SU-DHL-6 (cell line): ENCODE measurements at regions not wholly inside any gene's neighbourhood (a gene's known extent, or its start where the extent isn't known, plus 50 kb on each side); places are given as distances from the start of the nearest gene placed in this dataset.

Source experiments
- H2AFZ ChIP-seq: fragments of 200-600 bp; sonication (generic); 2 replicates; pipeline ENCODE4 v1.6.1; 2014; ENCODE audit warnings: low read depth, mild to moderate bottlenecking, moderate library complexity, mixed read lengths, antibody characterized with exemption, low read length; ENCODE audit not compliant: severe bottlenecking
- H3F3A ChIP-seq: fragments of 200-600 bp; shearing (Covaris generic); 2 replicates; pipeline ENCODE4 v1.6.0; 2016; ENCODE audit warnings: antibody characterized with exemption, mild to moderate bottlenecking; ENCODE audit not compliant: insufficient read depth
- H3K27ac ChIP-seq: fragments of 200-600 bp; sonication (generic); 2 replicates; pipeline ENCODE4 v1.5.1; 2016; ENCODE audit warnings: low read depth, mild to moderate bottlenecking, low read length, moderate library complexity, mixed read lengths
- H3K27me3 ChIP-seq: fragments of 200-600 bp; sonication (generic), shearing (Covaris generic); 2 replicates; pipeline ENCODE4 v1.6.0; 2014; ENCODE audit warnings: mild to moderate bottlenecking, low read length
- H3K36me3 ChIP-seq: fragments of 200-600 bp; sonication (generic); 2 replicates; pipeline ENCODE4 v1.6.1; 2014; ENCODE audit warnings: mild to moderate bottlenecking, low read length, mixed read lengths
- H3K4me2 ChIP-seq: fragments of 300-600, 200-600 bp; shearing (Covaris generic), sonication (generic); 2 replicates; pipeline ENCODE4 v1.6.0; 2014; ENCODE audit warnings: low read length, low read depth, mild to moderate bottlenecking; ENCODE audit not compliant: poor library complexity, severe bottlenecking
- H3K4me3 ChIP-seq: fragments of 200-600 bp; sonication (generic); 2 replicates; pipeline ENCODE4 v1.5.1; 2014; ENCODE audit warnings: antibody characterized with exemption, low read length, mild to moderate bottlenecking, mixed read lengths; ENCODE audit not compliant: insufficient read depth, poor library complexity, severe bottlenecking
- H3K79me2 ChIP-seq: fragments of 200-600 bp; sonication (generic); 2 replicates; pipeline ENCODE4 v1.6.1; 2014; ENCODE audit warnings: mild to moderate bottlenecking, low read length, moderate library complexity; ENCODE audit not compliant: insufficient read depth
- H3K9ac ChIP-seq: fragments of 200-600 bp; sonication (generic); 2 replicates; pipeline ENCODE4 v1.7.0; 2014; ENCODE audit warnings: mild to moderate bottlenecking, low read length
- H3K9me2 ChIP-seq: fragments of 200-600 bp; sonication (generic); replicated peaks from 2 replicates; pipeline ENCODE4 v1.6.1; 2014; ENCODE audit warnings: low read length; ENCODE audit not compliant: insufficient read depth
- H3K9me3 ChIP-seq: fragments of 200-600 bp; sonication (generic); 2 replicates; pipeline ENCODE4 v1.6.1; 2014; ENCODE audit warnings: low read length, mixed read lengths; ENCODE audit not compliant: insufficient read depth
- H4K20me1 ChIP-seq: fragments of 200-600 bp; sonication (generic); 2 replicates; pipeline ENCODE4 v1.6.1; 2014; ENCODE audit warnings: low read depth, mild to moderate bottlenecking, antibody characterized with exemption, low read length, moderate library complexity, mixed read lengths
- EZH2phosphoT487 ChIP-seq: fragments of 200-600 bp; sonication (generic), shearing (Covaris generic); conservative IDR thresholded peaks from 2 replicates; pipeline ENCODE4 v1.6.1; 2018; ENCODE audit warnings: mild to moderate bottlenecking, antibody characterized with exemption, low read length, moderate library complexity, mixed read lengths
- TF ChIP-seq, protein P1 (sequence below): fragments of 200-600 bp; sonication (generic); IDR thresholded peaks from one replicate; pipeline ENCODE4 v1.5.1; 2017; ENCODE audit warnings: antibody characterized with exemption, mild to moderate bottlenecking, low read length, moderate library complexity; ENCODE audit not compliant: insufficient read depth, poor library complexity, severe bottlenecking

DNA sequence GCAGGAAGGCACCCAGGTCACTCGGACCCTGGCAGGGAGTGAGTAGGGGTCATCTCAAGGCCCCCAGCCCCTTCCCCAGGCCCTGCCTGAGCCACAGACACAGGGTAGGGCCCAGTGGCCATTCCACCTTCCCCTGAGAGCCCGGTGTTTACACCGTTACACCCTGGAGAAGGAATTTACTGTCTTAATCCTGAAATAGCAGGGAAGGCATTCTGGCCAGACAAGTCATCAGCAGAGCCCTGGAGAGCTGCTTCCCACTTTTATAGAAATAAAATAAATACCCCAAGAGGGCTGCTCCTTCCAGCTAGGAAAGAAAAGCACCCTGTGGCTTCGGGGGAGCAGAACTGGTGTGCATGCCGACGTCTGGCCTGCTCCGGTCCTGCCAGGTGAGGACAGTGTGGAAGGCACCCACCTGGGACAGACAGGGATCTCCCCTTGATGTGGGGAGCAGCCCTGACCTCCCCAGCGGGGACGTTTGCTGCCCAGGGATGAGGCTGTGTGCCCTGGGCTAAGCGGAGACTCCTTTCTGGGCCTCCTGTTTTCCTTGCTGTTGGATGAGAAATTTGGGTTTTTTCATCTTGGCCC lies 180.0 kb downstream of the MN1 start:
- Histone ChIP-seq H3K36me3 (no peaks in the 10 kb centered on the region), H2AFZ (no peak overlapping the region), H4K20me1 (no peaks in the 10 kb centered on the region), H3F3A (no peaks in the 10 kb centered on the region), H3K79me2 (no peaks in the 10 kb centered on the region), H3K27me3 (no peaks in the 10 kb centered on the region), H3K27ac (no peak overlapping the region), H3K9me2 (no peaks in the 10 kb centered on the region), H3K9me3 (no peaks in the 10 kb centered on the region), H3K9ac (no peak overlapping the region), H3K4me2 (no peak overlapping the region), H3K4me3 (no peak overlapping the region)
- TF ChIP-seq, protein P1, sequence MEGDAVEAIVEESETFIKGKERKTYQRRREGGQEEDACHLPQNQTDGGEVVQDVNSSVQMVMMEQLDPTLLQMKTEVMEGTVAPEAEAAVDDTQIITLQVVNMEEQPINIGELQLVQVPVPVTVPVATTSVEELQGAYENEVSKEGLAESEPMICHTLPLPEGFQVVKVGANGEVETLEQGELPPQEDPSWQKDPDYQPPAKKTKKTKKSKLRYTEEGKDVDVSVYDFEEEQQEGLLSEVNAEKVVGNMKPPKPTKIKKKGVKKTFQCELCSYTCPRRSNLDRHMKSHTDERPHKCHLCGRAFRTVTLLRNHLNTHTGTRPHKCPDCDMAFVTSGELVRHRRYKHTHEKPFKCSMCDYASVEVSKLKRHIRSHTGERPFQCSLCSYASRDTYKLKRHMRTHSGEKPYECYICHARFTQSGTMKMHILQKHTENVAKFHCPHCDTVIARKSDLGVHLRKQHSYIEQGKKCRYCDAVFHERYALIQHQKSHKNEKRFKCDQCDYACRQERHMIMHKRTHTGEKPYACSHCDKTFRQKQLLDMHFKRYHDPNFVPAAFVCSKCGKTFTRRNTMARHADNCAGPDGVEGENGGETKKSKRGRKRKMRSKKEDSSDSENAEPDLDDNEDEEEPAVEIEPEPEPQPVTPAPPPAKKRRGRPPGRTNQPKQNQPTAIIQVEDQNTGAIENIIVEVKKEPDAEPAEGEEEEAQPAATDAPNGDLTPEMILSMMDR = no peak
- no peak for TF ChIP-seq EZH2phosphoT487

DNA sequence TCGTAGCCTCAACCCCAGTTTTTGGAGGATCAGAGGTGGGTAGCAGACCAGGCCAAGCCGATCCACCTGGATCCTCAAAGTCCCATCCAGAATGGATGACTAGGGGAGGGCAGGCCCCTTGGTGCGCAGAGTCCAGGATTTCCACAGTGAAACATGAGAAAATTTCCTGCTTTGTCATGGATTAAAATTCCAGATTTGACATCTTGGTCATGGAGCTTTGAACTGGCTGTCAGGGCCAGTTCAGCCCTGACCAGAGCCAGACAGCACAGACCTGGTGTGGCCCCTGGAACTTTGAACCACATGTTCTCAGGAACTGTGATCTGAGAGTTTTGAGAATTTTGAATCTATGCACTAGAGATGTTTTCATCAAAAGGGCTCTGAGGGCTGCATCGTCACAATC lies 177.5 kb downstream of the MN1 start:
- TF ChIP-seq, protein P1 = no peak
- TF ChIP-seq EZH2phosphoT487 = no peak
- H3K27me3 ChIP-seq = no peaks in the 10 kb centered on the region

DNA sequence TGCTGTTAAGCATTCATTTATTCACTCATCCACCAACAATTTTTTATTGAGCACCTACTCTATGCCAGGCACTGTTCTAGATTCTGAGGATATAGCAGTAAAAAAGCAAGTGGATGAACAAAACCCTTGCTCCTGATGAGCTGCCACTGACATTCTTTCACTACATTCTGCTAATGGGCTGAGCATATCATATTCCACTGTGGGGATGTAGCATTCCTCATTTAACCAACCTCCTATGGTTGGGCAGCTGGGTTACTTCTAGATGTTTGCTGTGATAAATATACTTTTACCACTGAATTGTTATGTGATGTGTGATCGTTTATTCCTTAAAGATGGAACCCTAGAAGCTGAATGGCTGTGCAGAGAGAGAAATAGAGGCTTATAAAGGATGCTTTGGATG lies 176.9 kb downstream of the MN1 start:
- no peaks in the 10 kb centered on the region for H3K36me3 ChIP-seq
- H3K79me2 ChIP-seq = no peaks in the 10 kb centered on the region
- no peak overlapping the region for H3K4me3 ChIP-seq
- no peak overlapping the region for H3K27ac ChIP-seq
- no peak for TF ChIP-seq EZH2phosphoT487
- TF ChIP-seq, protein P1 = no peak
- H3F3A ChIP-seq = no peaks in the 10 kb centered on the region
- H2AFZ ChIP-seq = no peak overlapping the region
- H3K9ac ChIP-seq = no peak overlapping the region
- no peak overlapping the region for H3K4me2 ChIP-seq
- H3K27me3 ChIP-seq = no peaks in the 10 kb centered on the region
- H4K20me1 ChIP-seq = no peaks in the 10 kb centered on the region
- no peaks in the 10 kb centered on the region for H3K9me3 ChIP-seq
- no peaks in the 10 kb centered on the region for H3K9me2 ChIP-seq

More for the DNA sequence above, 177.5 kb downstream of the MN1 start:
- no peaks in the 10 kb centered on the region for H3K36me3 ChIP-seq
- no peaks in the 10 kb centered on the region for H3K79me2 ChIP-seq
- no peaks in the 10 kb centered on the region for H4K20me1 ChIP-seq
- H2AFZ ChIP-seq = no peak overlapping the region
- H3F3A ChIP-seq = no peaks in the 10 kb centered on the region
- no peaks in the 10 kb centered on the region for H3K9me3 ChIP-seq
- H3K27ac ChIP-seq = no peak overlapping the region
- no peak overlapping the region for H3K9ac ChIP-seq
- H3K9me2 ChIP-seq = no peaks in the 10 kb centered on the region
- H3K4me3 ChIP-seq = no peak overlapping the region
- H3K4me2 ChIP-seq = no peak overlapping the region
